ENCODE measurements at regions not wholly inside any gene's neighbourhood (a gene's known extent, or its start where the extent isn't known, plus 50 kb on each side); places are given as distances from the start of the nearest gene placed in this dataset.

DNA sequence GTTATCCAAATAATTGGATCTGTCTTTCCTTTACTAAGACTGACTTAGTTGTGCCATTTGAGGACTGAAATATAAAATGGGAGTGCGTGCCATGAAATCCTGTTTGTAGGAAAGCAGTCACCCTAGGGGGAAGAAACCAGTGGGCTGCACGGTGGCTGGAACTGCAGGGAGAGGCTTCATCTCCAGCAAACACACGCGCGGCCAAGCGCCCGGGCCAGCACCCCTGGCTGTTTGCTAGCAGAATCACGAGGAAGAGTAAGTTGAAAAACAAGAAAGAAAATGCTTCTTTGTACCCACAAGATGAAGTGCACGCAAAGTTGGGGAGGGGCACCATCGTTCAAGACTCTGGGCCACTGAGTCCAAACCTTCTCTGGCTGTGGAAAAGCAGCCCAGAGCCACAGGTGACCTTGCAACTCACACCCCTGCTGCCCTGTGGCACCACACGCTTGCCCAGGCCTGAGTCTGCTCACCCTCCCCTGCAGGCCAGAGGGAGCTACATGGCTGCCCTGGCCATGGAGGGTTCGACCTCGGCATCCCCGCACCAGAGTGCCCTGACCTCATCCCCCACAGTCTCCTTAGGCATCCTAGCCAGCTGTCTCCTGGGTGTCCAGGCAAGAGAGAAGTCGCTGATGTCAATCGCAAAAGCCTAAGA, 55.2 kb downstream of the IRX2 start:
- no peak for DNase-seq

DNA sequence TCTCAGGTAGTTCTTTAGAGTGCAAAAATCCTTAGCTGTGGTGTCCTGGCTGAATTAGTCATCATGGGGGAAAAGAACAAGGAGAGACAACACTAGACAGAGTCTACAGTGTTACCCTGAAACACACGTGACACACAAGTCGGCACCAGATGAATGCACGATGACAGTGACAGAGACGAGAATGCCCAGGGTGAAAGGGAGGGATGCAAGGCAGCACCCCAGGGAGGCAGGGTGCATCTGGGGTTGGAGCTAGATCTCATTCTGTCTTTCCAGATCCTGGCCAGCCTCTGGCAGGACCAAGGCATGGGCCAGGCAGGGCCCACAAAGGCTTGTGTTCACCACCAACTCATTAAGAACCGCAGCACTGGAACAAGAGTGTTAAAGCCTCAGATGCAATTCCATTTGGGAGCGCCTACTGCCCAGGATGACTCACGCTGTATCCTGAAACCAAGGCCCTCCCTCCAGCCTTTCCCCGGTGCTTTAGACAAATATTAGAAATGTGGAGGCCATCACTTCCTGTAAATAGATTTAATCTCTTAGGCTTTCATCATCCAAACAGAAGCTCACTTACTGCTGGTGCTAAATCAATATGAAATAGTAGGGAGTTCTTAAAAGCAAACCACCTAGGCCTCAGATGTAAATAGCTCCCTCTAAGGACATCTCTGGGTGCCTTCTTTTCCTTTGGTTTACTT, 56.1 kb downstream of the IRX2 start:
- no peak for DNase-seq

DNA sequence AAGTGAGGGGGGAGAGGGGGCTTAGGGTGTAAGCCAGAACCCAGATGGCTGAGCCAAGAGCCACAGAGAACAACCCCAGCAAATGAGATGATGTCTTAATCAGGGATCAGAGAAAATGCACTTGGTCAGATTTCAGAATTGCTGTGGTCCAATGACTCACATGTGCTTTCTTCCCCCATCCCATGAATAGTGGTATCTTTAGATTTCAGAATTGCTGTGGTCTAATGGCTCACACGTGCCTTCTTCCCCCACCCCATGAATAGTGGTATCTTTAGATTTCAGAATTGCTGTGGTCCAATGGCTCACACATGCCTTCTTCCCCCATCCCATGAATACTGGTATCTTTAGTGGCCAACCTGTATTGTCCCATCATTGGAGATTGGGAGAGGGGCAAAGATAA, 59.9 kb downstream of the IRX2 start:
- no peak for DNase-seq

DNA sequence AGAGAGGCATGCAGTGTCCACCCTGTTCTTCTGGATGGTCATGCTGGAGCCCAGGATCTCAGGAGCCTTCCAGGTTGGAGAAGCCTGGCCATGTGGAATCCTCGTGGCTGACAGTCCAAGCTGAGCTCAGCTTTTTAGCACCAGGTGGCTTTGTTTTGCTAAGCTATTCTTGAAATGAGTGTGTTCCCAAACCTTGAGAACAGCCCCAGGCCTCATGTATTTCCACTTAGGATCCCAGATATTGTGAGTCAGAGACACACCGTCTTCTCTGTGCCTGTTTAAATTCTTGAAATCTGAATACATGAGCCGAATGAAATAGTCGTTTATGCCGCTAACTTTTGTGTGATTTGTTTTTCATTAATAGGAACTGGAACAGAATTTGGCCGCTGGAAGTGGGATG, 61.2 kb downstream of the IRX2 start:
- no peak for DNase-seq

DNA sequence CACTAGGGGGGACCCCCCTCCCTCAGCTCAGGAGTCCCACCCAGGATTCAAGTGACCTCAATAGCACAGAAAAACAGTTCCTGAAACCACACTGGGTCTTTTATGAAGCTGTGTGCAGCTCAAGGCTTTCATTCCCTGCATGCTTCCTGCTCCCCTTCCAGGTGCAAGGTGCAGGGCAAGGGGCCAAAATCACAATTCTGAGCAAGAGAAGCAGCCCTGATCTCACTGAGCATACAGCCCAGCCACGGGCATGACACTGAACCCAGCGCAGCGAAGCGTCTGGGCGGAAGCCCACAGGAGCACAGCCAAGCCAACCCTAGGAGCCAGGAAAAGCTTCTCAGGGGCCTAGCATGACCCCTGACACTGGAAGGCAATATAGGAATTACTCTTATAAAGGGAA, 62.9 kb downstream of the IRX2 start:
- no peak for DNase-seq

DNA sequence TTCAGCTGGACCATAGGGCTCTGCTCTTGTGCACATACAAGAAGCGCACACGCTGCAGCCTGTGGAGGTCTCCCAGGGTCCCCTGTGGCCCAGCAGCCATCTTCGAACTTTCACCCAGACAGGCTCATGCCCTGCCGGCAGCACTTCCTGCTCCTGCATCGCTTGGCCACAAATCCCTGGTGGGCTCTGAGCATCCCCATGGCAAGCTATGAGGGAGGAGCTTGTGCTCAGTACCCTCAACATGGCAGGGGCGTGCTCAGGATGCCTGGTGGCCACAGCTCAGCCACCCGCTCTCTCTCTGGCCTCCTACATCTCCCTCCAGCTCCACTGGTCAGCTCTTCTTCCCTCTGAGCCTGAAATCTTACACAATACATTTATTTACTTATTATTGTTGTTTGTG, 63.7 kb downstream of the IRX2 start:
- DNase-seq, result no peak

DNA sequence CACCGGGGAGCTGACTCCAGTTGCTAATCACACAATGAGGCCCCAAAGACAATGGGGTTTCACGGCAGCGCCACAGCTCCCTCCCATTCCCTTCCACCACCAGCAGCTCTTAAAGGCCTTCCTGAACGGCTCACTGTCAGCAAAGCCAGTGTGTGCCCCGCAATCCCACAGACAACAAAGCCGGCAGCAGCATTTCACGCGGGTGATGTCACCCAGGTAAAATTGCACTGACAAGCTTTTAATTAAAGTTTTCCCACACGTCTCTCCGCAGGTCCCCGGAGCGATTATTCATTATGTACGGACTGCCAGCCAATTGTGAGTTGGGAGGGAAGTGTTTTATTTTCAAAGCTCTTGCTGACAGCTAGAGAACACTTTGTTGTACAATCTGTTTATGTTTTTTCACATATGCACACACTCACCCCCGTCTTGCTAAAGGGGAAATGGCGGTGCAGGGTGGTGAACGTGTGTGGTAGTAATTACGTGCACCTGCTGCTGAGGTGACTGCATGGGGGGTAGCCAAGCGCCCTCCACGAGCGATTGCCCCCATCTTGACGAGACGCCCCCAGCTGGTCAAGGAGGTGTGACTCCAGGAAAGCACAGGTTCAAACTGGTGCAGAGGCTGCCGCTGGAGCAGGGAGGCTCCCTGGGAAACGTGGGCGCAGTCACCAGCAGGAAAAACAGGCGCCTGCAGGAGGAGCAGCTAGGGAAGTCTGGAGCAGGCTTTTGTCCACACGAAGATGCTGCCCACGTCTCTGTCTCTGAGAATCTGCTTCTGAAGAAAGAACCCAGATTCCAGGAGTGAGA, 65.0 kb downstream of the IRX2 start:
- DNase-seq, result no peak

DNA sequence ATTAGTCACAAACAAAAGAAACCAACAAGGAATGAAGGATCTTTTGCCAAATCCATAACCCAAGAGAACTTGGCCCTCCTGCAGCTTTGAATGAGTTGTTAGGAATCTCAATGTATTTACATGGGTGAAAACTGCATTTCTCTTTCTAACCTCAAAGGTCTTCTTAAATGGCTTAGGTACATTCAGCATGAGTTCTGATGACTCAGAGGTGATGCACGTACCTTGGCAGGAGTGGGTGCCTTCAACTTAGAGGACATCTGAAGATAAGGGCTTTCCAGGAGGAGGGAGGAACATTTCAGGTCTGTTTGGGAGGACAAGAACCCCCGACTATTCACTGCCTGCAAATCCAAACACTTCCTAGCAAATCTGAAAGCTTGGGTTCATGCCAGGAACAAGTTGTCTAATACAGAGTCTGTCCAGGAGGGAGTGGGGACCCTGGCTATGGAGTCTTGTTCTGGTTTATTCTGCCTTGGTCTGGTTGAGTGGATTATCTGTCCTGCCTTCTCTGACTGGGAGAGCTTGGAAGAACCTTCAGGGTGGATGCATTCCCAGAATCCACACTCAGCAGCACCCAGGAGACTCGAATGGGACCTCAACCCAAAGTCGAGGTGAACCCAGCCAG, 65.7 kb downstream of the IRX2 start:
- no peak for DNase-seq

DNA sequence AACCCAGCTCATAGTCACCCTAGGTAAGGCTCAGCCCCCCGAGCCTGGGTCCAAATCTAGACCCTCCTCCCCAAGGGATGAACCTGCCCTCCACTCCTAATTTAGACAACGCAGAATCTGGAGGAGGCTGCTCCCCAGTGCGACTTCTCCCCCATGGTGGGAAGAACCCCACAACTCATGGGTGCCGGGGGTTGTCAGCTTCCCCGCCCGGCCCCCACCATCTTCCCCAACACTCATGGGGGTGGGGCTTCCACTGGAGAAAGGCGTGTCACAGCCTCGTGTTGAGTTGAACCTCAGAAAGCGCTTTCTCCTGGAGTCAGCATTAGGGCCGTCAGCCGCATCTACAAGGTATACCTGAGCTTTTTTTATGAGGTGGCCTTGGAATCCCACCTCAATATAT, 66.9 kb downstream of the IRX2 start:
- no peak for DNase-seq

DNA sequence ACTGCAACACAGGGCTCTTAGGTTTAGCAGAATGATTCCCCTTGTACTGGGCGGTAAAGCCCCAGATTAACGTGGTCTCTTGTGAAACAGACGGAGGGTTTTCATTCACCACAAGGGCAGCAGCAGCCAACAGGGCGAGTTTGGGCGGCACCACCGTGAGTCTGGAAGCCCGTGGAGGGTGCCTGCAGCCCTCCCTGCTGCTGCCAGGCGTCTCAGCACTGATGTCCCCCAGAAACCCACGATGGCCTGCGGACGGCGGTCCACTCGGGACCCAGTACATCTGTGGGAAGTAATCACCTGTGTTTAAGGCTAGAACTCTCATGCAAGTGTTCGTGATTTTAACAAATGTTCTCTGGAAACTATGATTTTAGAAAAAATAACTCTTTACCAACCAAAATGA, 67.8 kb downstream of the IRX2 start:
- no peak for DNase-seq

DNA sequence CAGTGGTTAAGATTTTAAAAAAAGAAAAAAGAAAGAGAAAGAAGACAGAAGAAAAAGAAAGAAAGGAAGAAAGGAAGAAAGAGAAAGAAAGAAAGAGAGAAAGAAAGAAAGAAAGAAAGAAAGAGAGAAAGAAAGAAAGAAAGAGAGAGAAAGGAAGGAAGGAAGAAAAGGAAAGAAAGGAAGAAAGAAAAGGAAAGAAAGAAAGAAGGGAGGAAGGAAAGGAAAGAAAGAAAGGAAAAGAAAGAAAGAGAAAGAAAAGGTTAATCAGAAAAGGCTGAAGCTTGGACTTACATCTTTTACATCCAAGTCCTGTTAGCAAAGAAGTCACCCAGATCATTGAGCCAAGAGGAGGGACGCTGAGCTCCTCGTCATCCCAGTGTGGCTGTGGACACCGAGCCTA, 70.0 kb downstream of the IRX2 start:
- no peak for DNase-seq

DNA sequence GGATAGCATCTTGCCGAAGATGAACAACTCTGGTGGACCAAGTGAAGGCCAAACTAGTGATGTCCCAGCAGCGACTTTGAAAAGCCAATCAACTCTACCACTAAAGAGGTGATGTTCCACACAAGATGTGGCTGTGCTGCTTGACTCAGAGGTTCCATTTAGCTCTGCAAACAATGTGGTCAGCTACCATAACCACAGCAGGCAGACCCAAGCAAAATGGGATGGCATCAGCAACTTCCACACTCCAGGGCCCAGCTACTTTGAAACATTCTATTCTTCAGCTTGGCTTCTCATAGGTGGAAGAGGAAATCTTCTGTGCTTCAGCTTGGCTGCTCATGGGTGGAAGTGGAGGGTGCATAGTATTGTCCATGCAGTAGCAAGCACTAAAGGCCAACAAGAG, 70.5 kb downstream of the IRX2 start:
- DNase-seq, result no peak

DNA sequence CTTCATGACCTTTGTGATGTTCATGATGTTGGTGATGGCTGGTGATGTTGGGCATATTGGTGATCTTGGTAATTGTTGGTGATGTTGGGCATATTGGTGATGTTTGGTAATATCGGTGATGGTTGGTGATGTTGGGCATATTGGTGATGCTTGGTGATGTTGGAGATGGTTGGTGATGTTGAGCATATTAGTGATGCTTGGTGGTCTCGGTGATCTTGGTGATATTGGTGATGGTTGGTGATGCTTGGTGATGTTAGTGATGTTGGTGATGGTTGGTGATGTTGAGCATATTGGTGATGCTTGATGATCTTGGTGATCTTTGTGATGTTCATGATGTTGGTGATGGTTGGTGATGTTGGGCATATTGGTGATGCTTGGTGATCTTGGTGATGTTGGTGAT, 73.8 kb downstream of the IRX2 start:
- no peak for DNase-seq

DNA sequence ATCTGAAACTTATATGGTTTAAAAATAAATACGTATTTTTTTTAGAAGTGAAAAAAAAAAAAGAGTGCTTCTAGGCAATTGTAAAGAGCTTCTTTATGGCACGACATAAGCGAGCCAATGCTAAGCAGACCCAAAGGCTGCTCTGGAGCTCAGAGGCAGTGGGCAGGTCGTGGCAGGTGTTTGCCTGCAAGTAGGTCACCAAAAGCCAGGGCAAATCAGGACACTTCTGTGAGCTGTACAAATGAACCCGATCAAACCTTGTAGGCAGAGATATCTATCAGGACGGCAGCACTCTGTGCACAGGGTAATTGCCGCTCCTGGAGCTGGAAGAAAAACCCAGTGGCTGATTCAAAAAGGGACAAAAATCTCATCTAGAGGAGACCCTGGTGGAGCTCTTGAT, 75.9 kb downstream of the IRX2 start:
- DNase-seq, result no peak

DNA sequence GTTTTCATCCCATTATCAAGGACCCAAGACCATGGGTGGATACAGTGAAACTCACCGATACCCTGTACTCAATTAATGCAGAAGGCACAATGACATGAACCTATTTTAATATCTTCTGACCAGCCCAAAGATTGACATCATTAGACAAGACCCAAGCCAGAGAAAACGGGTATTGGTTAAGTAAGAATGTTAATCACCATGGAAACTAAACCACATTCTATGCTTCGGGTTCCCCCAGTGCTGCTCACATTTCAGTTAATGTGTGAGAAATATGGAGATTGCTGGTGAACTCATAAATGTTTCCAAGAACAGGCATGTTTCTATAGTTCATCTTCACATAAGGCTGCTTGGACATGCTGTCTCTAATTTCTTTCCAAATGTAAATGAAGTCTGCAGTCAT, 77.0 kb downstream of the IRX2 start:
- DNase-seq, result no peak

DNA sequence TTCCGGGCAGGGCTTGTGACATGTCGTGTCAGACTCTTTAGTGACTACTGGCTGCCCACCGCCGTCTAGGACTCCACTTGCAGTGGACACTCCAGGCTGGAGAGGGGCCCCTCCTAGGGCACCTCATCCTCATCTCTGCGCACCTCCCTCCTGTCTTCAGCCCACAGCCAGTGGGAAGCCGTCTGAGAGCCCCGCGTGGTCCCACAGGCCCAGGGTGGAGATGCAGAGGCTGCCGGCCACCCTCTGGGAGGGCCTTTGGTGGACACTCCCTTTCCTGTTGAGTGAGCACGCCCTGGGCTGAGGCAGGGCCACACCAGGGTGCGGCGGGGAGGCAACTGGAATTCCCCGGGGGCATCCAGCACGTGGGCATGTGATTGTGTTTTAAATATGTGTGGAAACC, 80.5 kb downstream of the IRX2 start:
- DNase-seq, result no peak

DNA sequence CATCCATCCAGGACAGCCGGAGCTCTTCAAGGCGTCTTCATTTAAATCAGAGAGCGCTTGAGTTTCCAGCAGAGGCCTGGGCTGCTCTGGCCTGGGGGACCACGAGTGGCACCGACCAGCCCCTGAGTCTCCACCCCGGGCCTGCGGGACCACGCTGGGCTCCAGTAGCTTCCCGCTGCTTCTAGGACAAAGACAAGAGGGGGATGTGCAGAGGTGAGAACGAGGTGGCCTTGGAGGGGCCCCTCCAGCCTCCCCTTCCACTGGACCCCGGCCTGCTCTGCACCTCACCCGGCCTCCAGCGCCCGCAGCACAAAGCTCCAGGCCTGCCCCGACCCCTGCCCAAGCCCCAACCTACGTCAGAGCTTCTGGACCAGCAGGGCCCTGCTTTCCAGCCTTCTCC, 81.6 kb downstream of the IRX2 start:
- DNase-seq, result no peak

DNA sequence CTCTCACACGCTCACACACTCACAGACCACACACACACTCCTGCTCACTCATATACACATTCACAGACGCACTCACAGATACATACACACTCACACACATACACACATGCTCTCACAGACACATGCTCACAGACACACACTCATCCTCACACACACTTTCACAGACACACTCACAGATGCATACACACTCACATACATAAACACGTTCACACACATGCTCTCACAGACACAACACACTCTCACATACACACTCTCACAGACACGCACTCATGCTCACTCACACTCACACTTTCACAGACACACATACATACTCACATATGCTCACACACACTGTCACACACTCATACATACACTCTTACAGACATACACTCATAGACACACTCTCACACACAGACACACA, 82.2 kb downstream of the IRX2 start:
- no peak for DNase-seq

DNA sequence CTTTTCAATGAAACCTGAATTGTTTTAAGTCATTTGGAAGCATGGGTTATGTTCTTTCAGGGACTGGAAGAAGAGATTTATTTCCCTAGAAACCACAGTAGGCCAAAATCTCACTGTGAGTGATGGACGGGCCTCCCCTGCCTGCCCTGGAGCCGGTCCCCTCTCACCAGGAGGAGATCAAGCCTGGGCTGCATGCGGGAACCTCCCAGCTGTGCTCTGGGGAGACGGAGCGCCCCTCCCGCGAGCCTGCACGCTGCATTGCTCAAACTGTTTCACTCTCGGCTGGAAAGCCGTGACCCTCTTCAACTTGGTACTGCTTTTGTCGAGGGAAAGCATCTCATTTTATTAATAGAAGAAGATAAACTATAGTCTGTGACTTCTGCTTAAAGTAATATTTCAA, 85.4 kb downstream of the IRX2 start:
- DNase-seq, result no peak

DNA sequence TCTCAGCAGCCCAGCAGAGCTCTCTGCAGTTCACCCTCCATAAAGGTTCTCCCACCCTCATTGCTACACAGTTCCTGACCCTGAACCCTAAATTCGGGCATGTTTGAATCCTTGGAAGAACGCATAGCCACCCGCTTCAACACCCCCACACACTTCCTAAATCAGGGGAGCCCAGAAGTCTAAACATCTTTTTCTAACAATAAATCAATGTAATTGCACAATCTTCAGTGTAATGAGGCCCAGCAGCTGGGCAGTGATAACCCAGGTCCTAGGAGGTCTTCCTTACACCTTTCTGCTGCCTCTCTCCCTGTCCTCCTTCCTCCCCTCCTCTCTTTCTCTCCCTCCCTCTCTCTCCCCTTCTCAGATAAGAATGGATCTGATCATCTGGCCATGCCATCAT, 88.0 kb downstream of the IRX2 start:
- DNase-seq, result no peak

DNA sequence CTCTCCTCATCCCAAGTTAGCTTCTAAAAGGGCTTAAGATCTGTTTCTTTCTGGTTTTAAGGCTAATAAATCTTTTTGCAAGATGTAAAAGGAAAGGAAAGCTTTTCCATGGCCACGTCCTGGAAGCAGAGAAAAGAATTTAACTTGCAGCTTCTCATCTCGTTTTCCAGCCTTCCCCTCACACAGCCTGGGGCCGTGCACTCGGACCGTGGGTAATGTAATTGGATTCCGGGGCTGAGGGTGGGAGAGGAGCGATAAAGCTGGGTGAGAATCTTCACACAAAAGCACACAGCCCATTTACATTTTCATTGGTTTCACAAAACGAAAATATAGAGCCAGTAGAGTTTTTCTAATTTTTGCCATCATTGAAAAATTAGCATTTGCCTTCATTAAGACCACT, 91.2 kb downstream of the IRX2 start:
- no peak for DNase-seq

DNA sequence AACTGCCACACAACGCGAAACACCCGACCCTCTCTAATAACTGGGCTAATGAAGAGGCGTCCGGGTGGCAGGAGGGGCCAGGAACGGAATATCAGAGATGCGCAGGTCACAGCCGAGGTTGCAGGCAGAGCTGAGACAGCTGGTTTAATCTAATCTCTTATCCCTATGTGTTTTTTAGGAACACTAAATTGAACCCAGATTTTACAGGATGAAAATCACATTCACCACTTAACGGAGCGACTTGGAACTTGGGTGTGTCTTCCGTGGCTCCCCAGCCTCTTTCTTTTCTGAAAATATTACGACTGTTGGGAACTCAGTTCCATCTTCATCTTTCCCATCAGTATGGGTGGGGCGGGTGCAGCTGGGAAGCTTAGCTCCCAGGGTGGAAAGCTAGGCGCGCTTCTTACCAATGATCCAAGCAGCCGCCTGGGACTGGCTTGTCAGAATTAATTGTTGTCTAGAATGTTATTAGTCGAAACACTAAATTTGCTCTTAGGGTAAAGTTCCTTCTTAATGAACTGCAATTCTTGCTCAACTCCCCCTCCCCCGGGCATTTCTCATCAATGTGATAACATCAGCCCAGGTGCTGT, 92.5 kb downstream of the IRX2 start:
- DNase-seq, result no peak

DNA sequence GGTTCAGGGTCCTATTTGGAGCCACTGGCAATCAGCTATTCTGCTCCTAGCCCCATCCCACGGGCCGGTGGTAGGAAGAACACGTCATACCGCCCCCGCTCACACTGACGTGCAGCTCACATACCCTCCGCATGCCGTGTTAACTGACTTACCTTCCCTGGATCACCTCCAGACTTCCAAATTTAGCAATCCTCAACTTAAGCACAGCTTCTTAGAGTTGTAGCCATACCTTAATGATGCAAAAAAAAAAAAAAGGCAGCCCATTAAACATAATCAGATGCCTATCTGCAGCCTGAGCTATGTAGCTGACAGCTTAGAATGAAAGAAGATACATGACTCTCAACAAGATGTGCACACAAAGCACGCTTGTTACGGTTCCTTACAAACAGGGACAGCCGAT, 93.0 kb downstream of the IRX2 start:
- no peak for DNase-seq

DNA sequence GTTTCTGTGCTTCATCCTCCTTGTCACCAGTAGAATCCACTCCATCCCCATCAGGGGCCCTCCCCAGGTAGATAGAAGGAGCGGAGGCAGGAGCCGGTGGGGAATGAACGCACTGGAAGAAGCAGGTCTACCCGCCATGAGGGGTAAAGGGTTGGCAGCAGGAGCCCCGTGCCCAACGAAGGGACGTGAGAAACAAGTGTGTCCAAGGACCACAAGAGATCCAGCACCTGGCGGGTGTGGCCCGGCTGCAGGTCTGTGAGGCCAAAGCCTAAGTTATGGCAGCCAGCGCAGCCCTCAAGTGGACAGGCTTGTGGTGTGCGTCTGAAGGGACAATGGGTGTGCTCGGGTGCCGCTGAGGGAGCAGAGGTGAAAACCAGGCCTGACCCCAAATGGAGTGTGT, 94.3 kb downstream of the IRX2 start:
- DNase-seq, result no peak

Data from NCI-H2081 (cell line).